ENCODE measurements at regions not wholly inside any gene's neighbourhood (a gene's known extent, or its start where the extent isn't known, plus 50 kb on each side); places are given as distances from the start of the nearest gene placed in this dataset.
"Not testable (repeated sequence)": the region's sequence is repeated elsewhere in the genome, so short reads cannot be mapped to it uniquely, and the experiment has no call there.

DNA sequence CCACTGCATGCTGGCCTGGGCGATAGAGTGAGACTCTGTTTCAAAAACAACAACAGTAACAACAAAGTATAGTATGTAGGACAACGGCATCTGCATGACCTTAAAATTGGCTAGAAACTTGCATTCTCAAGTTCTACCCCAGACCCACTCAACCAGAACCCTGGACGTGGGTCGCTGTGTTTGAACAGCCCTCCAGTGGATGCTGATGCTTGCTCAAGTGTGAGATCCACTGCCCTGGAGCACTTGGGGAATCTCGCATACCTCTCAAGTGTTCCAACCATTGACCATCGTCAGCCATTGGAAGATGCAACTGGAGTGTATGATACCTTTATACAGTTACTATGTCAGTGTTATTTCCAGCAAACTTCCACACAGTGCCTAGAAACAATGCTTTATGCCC lies 435.9 kb downstream of the DCDC2C start:
- no peak for DNase-seq (ENCODE audit: low read depth)

DNA sequence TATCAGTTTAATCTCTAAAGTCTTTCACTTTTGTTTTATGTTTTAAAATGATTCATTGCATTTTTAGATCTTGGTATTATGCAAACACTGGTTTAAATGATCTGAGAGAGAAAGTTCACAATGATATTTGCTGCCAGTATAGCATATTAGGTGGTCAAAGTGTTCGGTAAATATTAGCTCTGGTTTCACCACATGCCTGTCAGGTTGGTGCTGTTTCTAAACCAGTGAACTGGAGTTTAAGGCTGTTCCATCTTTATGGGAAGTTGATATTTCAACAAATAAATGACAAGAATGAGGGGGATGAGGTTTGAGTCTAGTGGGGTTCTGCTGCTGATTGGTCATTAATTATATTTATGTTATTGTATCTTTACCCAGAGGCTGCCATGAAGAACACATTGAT lies 436.4 kb downstream of the DCDC2C start:
- DNase-seq (ENCODE audit: low read depth), result no peak

DNA sequence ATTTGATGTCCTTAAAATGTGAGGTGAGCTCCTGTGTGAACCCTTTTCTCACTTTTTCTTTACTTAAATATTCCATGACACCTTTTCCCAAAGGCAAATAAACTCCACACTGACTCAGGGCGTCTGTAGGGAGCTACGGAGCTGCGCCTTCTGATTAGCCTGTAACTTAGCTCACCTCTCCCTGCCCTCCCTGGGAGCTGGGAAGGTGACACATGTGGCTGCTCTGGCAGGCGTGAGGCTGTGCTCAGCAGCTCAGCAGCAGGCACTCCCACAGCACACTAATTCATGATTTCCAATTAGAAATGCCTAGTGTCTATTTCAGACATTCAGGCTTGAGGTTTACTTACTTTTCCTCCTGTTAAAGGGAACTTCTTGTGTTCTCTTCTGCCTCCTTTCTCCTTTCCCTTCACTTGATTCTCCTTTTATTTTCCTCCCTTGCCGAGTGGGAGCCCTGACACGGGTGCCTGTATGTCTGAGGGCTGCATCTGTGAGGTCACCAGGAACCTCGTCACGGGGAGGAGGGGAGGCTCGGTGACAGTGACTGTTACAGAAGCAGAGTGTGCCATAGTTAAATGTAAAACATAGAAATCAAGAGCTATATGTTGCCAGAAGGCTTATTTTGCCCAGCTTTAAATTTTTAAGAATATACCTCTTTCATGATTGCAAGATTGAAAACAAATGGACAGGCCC lies 437.1 kb downstream of the DCDC2C start:
- DNase-seq (ENCODE audit: low read depth), result no peak

DNA sequence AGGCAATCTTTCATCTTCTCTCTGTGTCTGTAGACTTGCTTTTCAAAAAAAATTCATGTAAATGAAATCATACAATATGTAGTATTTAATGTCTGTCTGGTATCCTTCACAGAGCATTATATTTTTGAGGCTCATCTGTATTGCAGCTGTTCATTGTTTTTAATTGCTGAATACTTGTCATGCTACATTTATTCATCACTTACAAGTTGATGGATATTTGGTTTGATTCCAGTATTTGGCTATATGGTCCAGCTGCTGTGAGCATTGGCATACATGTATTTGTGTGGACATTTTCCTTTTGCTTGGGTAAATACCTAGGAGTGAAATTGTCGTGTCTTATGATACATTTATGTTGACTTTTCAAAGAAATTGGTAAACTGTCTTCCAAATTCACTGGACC lies 441.4 kb downstream of the DCDC2C start:
- DNase-seq (ENCODE audit: low read depth), result no peak

DNA sequence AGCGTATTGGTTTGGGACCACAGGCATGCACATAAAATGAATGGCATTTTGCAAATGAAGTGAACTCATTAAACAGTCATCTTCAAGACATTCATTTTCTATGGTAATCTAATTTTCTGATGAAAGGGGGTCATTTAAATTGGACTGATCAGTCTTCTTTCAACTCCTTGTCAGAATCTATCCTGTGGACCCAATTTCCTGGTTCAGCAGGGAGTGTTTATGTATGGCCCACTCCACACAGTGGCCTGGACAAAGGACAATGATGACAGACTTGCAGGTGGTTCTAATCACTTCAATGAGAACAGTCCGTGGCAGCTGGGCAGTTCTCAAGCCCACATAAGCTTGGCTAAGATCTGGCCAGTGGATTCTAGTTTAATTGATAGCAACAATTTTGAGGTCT lies 448.1 kb downstream of the DCDC2C start:
- DNase-seq (ENCODE audit: low read depth), result no peak

DNA sequence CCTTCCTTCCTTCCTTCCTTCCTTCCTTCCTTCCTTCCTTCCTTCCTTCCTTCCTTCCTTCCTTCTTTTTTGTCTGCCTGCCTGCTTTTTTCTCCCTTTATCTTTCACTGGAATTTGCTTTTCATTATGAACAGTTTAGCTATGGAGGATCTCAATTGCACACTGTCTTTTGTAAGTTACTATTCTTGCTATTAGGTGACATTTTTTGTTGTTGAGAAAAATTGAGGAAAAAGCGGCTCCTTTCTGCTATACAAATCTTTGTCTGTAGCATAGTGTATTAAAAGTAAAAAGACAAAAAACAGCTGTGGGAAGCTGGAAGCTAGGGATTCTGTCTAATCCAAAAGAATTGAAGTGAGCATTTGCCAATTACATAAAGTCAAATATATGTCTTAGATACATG lies 448.7 kb downstream of the DCDC2C start:
- no peak for DNase-seq (ENCODE audit: low read depth)

DNA sequence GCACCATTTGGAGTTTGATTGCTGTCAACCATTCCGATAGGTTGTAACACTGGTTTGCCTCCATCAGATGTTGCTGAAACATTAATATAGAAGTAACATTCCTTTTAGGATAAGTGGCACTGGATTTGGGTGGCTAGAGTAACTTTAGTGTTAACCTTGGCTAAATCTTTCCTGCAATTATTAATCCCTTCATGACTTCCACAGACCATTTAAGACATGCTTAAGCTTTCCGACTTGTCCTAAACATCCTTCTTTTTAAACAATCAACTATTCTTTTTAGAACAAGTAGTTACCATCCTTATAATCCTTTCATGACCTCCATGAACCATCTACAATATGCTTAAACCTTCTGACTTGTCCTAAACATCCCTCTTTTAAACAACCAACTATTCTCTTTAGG lies 465.5 kb downstream of the DCDC2C start:
- no peak for DNase-seq (ENCODE audit: low read depth)

DNA sequence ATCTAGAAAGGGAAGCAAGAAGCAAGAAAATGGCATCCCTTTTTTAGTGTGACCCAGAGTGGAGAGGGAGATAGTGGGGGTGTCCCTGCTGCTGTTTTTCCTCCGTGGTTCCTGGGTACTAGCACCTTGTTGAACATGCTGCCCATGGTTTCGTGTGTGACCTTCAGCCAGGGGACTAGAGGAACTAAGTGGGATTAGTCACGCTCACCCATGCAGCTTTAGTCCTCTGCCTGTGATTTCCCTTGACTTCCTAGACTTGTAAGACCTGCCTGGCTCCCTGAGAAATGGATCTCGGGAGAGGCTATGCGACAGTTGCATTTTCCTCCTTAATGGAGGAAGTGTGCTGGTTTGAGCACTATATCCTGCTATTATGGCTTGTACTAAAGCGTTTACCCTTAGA lies 471.4 kb downstream of the DCDC2C start:
- no peak for DNase-seq (ENCODE audit: low read depth)

DNA sequence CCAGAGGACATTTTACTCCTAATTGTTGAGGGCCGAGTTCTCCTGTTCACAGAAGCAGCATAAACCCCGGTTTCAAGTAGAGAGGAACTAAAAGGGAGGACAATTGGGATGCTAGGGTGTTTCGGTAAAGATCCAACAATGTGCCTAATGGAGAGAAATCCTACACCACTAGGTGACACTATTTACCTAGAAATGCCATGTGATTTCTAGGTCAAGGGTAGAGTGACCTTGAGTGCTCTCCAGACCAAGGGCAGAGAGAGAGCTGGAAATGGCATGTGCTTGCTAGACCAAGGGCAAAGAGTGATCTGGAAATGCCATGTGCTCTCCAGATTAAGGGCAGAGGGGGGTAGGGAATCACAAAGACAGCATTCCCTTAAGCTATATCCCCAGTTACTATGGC lies 472.0 kb downstream of the DCDC2C start:
- no peak for DNase-seq (ENCODE audit: low read depth)

DNA sequence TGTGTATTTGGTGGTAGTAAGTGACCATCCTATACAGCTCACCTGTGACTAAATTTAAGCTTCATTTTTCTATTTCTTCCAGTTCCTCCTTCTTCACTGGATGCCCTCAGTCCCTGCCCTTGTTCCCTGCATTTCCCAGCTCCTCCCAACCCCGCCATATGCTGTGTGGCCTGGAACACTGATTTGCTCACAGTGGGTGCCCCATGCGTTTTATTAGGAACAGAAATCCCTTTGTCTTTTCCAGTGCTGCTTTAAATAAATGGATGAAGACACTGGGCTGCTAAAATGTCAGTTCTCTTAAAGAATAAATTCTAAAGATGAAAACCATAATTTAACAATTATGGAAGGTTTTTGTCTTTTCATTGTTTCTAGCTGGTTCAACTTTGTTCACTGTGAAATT lies 477.3 kb downstream of the DCDC2C start:
- DNase-seq (ENCODE audit: low read depth), result no peak

DNA sequence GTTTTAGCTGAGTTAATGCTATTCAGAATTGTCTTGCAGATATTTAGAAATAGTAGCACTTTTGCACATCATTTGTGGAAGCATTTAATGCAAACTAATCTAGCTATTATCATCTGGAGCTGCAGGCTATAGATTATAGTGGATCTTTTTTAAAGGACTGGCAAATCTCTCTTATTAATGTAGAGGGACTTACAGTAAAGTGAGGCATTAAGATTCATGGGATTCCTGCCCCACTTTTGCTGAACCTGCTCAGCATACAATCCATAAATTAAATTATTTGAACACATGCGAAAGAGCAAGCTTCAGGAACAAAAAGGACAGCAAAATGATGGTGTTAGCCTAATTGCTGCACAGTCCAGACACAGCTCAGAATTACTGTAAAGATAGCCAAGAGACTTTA lies 477.7 kb downstream of the DCDC2C start:
- no peak for DNase-seq (ENCODE audit: low read depth)

DNA sequence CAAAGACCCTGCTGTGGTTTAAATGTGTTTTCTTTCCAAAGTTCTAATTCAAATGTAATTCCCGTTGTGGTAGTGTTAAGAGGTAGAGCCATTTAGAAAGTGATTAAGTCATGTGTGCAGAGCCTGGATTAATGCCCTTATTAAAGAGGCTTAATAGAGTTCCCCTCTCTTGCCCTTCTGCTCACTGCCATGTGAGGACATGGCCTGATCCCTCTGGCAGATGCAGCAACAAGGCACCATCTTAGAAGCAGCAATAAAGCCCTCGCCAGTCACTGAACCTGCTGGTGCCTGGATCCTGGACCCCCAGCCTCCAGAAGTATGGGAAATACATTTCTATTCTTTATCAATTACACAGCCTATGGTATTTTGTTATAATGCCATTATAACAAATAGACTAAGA lies 485.2 kb downstream of the DCDC2C start:
- no peak for DNase-seq (ENCODE audit: low read depth)

DNA sequence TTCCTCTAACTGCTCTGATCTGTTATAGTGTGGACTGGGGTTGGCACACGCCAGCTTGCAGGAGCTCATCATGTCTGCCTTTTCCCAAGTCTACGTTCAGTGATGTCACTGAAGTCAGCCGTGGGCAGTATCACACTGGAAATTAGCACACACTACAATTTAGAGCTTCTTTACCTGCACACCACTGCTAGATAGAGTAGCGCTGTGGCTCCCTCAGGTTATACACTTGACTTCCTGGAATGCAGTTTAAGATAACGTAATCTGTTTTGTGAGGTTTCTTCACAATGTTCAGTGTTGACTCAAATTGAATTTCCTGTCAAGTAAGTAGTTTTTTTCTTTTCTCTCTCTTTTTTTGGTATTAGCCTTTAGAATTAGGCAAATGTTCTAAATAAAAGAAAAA lies 487.2 kb downstream of the DCDC2C start:
- no peak for DNase-seq (ENCODE audit: low read depth)

DNA sequence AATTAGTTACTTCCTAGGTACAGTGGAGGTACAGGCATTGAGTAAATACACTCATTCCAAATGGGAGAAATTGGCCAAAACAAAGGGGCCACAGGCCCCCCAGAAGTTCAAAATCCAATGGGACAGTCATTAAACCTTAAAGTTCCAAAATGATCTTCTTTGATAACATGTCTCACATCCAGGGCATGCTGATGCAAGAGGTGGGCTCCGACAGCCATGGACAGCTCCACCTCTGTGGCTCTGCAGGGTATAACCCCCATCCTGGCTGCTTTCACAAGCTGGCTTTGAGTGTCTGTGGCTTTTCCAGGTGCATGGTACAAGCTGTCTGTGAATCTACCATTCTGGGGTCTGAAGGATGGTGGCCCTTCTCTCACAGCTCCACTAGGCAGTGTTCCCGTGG lies 488.7 kb downstream of the DCDC2C start:
- no peak for DNase-seq (ENCODE audit: low read depth)

DNA sequence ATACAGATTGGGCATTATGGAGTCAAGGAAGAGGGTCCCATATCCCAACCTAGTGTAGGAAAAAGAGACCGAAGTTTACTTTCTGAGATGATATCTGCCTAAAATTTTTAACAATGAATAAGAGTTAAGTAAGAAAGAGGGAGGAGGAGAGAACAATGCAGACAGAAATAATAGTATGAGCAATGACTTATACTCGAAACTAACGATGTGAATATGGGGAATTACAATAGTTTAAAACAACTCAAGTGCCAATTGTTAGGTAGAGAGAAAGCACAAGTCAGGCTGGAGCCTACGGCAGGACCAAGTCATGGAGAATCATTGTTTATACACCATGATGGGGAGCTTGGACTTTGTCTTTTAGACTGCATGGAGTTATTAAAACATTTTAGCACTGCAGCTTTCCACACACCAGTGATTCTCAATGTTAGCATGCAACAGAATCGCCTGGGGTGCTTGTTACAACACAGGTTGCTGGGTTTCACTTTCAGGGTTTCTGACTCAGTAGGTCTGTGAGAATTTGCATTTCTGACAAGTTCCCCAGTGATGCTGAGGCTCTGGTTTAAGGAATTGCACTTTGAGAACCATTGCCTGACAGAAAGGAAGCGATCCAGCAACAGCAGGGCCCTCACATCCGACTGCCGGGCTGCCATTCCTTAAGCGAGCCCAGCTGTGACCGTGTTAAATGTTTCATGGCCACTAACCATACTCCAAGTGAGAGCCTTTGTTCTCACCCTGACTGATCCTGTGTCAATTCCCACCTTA lies 511.2 kb downstream of the DCDC2C start:
- DNase-seq (ENCODE audit: low read depth), result no peak

DNA sequence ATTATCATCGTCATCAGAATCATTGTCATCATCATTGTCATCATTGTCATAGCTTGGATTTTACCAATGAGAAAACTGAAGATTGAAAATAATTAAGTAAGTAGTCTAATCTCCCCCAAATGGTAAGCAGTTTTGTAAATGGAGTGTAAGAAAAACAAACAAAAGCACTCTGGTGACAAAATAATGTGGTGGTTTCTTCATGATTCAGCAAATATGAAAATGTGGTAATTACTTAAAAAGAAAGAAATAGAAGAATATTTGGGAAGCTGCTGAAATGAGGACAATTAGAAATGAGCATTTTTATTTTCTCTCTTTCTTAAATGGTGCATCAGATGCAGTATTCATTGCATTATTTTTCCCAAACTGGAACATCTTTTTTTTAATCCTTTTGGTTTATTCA lies 514.4 kb downstream of the DCDC2C start:
- DNase-seq (ENCODE audit: low read depth), result no peak

DNA sequence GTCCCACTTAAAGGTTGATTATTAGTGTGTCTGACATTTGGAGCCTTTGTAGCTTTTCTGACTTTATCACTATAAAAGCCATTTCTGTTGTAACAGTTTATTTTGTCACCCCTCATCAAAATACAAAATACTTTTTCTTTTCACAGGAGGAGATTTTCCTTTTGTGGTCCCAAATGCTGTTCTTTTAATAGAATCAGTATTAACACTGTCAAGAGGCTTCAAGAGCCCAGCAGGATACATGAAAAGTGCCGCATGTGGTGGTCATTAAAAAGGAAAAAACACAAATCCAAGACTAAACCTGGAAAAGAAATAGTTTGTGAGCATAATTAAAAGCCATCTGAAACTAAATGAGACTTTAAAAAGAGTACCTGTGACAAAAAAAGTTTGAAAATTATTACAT lies 515.7 kb downstream of the DCDC2C start:
- no peak for DNase-seq (ENCODE audit: low read depth)

DNA sequence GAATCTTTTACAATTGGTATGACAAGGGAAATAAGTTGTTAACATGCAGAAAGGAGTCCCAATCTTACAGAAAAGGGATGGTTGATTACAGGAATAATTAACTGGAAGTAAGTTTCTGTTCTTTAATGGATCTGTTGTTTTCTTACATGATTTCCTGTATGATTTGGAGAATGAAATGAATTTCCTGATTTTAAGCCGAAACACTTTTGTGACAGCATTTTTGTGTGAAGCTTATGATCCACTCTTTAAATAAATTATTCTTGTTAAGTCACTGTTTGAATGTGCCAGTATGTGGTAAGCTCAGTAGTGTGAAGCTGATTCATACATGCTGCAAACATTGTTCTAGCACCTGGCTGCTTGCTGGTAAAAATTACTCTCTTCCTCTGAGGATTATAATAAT lies 516.2 kb downstream of the DCDC2C start:
- no peak for DNase-seq (ENCODE audit: low read depth)

DNA sequence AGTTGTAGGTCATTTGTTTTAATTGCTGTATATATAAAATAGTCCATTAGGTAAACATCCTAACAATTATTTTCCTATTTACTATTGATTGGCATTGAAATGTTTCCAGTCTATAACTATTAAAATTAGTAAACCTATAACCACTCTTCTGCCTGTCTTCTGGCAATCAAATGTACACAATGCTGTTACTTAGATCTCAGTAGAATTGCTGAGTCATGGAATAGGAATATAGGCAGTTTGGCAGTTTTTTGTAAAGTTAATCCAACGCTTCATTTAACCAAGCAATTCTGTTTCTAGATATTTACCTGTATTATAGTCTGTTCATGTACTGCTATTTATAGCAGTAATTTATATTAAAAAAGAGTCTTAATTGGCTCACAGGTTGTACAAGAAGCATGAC lies 518.1 kb downstream of the DCDC2C start:
- no peak for DNase-seq (ENCODE audit: low read depth)

DNA sequence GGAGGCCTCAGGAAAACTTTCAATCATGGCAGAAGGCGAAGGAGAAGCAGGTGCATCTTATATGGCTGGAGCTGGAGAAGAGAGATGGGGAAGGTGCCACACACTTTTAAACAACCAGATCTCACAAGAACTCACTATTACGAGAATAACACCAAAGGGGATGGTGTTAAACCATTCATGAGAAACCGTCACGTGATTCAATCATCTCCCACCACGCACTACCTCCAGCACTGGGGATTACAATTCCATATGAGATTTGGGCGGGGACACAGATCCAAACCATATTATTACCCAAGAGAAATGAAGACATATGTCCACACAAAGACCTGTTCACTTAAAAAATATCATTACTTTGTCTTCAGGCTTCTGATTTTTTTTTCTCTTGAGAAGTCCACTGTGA lies 518.5 kb downstream of the DCDC2C start:
- DNase-seq (ENCODE audit: low read depth), result no peak

DNA sequence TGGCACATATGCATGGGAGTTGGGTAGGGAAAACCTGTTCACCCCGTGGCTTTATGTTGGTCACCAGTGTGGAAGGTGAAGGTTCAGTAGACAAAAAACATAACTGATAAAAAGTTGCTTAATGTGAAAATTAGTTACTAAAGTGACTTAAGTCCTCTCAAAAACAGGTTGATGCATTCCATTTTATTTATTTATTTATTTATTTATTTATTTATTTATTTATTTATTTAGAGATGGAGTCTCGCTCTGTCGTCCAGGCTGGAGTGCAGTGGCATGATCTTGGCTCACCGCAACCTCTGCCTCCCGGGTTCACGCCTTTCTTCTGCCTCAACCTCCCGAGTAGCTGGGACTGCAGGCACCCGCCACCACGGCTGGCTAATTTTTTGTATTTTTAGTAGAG lies 541.0 kb downstream of the DCDC2C start:
- DNase-seq (ENCODE audit: low read depth), result not testable (repeated sequence)

DNA sequence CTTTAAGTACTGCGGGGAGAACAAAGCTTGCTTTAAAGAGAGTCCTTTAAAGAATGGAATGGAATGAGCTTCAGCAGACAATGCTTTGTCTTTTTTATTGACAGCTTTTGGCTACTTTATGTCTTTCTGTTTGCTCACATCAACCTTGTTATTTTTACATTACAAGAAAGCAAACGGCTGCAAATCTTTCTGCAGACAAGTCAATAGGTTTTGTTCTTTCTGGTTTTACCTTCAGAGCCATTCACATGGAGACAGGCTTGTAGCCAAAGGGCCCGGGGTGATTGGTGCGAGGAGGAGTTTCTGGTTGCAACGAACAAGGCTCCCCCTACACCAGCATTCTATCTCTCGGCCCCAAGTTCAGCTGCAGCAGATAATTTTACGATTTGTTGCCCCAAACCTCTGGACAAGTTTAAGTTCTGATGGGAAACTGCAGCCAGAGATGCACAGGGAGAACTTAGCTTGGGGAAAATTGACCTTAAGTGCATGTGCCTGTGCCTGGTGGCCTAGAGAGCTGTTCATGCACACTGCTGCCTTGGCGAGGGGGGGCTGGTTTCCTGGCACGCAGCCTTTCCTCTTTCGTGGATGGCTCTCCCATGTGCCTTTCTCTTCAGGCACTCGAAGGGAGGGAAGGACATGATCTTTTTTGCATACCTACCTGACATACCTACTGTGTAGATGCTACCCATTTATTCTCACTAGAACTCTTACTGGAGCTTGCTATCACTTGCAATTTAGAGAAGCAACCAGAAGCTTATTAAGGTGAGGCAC lies 543.2 kb downstream of the DCDC2C start:
- no peak for DNase-seq (ENCODE audit: low read depth)

DNA sequence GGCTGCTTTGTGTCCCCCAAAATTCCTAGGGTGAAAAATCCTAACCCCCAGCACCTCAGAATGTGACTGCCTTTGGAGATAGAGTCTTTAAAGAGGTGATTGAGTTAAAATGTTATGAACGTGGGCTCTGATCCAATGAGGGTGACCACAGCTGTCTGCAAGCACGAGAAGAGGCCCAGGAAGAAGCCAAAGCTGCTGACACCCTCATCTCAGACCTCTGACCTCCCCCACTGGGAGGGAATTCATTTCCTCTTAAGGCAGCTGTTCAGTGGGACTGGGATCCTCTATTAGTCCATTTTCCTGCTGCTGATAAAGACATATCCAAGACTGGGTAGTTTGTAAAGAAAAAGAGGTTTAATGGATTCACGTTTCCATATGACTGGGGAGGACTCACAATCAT lies 544.4 kb downstream of the DCDC2C start:
- DNase-seq (ENCODE audit: low read depth), result no peak

All from fibroblast of the conjunctiva (primary cell).